H9 (cell line): ENCODE measurements at regions not wholly inside any gene's neighbourhood (a gene's known extent, or its start where the extent isn't known, plus 50 kb on each side); places are given as distances from the start of the nearest gene placed in this dataset.

Experiments used
- DNase-seq: peaks from one replicate; pipeline ENCODE4 v3.0.0-alpha.2; 2017
- H2AFZ ChIP-seq: one replicate; pipeline ENCODE4 v1.6.1; 2013; ENCODE audit warnings: mild to moderate bottlenecking, low read length, control low read depth, moderate library complexity
- H2AK5ac ChIP-seq: 2 replicates; pipeline ENCODE4 v1.6.1; 2013; ENCODE audit warnings: low read length, control low read depth, mixed read lengths; ENCODE audit not compliant: insufficient read length
- H2BK120ac ChIP-seq: one replicate; pipeline ENCODE4 v1.6.1; 2013; ENCODE audit warnings: low read depth, mild to moderate bottlenecking, low read length, control low read depth, inconsistent platforms; ENCODE audit not compliant: poor library complexity, severe bottlenecking
- H2BK12ac ChIP-seq: 2 replicates; pipeline ENCODE4 v1.6.1; 2013; ENCODE audit warnings: low read length, control low read depth, mixed read lengths, low read depth; ENCODE audit not compliant: insufficient read length
- H2BK15ac ChIP-seq: 2 replicates; pipeline ENCODE4 v1.6.1; 2013; ENCODE audit warnings: low read depth, low read length, control low read depth
- H2BK20ac ChIP-seq: one replicate; pipeline ENCODE4 v1.6.1; 2013; ENCODE audit warnings: low read depth, mild to moderate bottlenecking, low read length, control low read depth, inconsistent platforms; ENCODE audit not compliant: poor library complexity, severe bottlenecking
- H2BK5ac ChIP-seq: 2 replicates; pipeline ENCODE4 v1.6.1; 2013; ENCODE audit warnings: low read length, control low read depth, mixed read lengths; ENCODE audit not compliant: insufficient read length
- H3K14ac ChIP-seq: 2 replicates; pipeline ENCODE4 v1.6.1; 2013; ENCODE audit warnings: low read length, control low read depth; ENCODE audit not compliant: insufficient read depth
- H3K18ac ChIP-seq: 2 replicates; pipeline ENCODE4 v1.6.1; 2013; ENCODE audit warnings: low read depth, mild to moderate bottlenecking, mixed read lengths, low read length, control low read depth; ENCODE audit not compliant: insufficient read length
- H3K23ac ChIP-seq: 2 replicates; pipeline ENCODE4 v1.6.1; 2013; ENCODE audit warnings: low read length, control low read depth, mixed read lengths, low read depth; ENCODE audit not compliant: insufficient read length
- H3K23me2 ChIP-seq: 2 replicates; pipeline ENCODE4 v1.6.1; 2013; ENCODE audit warnings: low read depth, mild to moderate bottlenecking, mixed read lengths, low read length, control low read depth; ENCODE audit not compliant: insufficient read length, poor library complexity, severe bottlenecking
- H3K27ac ChIP-seq: 2 replicates; pipeline ENCODE4 v1.5.1; 2013; ENCODE audit warnings: low read length, control low read depth, mixed read lengths, low read depth; ENCODE audit not compliant: insufficient read length
- H3K27me3 ChIP-seq: 2 replicates; pipeline ENCODE4 v1.6.1; 2013; ENCODE audit warnings: low read length, control low read depth, inconsistent platforms; ENCODE audit not compliant: insufficient read depth
- H3K4ac ChIP-seq: 2 replicates; pipeline ENCODE4 v1.6.1; 2013; ENCODE audit warnings: low read depth, mild to moderate bottlenecking, control low read depth, inconsistent platforms, low read length, moderate library complexity
- H3K4me1 ChIP-seq: 2 replicates; pipeline ENCODE4 v1.6.1; 2013; ENCODE audit warnings: low read length, control low read depth, inconsistent platforms; ENCODE audit not compliant: insufficient read depth
- H3K4me2 ChIP-seq: 2 replicates; pipeline ENCODE4 v1.6.1; 2013; ENCODE audit warnings: low read length, control low read depth, mixed read lengths; ENCODE audit not compliant: insufficient read length, insufficient read depth
- H3K56ac ChIP-seq: 2 replicates; pipeline ENCODE4 v1.6.1; 2013; ENCODE audit warnings: low read depth, mild to moderate bottlenecking, mixed read lengths, low read length, control low read depth; ENCODE audit not compliant: insufficient read length
- H3K79me1 ChIP-seq: 2 replicates; pipeline ENCODE4 v1.6.1; 2013; ENCODE audit warnings: low read depth, mild to moderate bottlenecking, moderate library complexity, low read length, control low read depth, inconsistent platforms; ENCODE audit not compliant: insufficient read depth, poor library complexity, severe bottlenecking
- H3K79me2 ChIP-seq: 2 replicates; pipeline ENCODE4 v1.6.1; 2013; ENCODE audit warnings: low read length, control low read depth, inconsistent platforms; ENCODE audit not compliant: insufficient read depth
- H3K9ac ChIP-seq: 2 replicates; pipeline ENCODE4 v1.6.1; 2013; ENCODE audit warnings: low read length, control low read depth, mixed read lengths; ENCODE audit not compliant: insufficient read length; ENCODE audit errors: extremely low read depth
- H3K9me3 ChIP-seq: one replicate; pipeline ENCODE4 v1.6.1; 2013; ENCODE audit warnings: low read depth, low read length, inconsistent platforms; ENCODE audit not compliant: control insufficient read depth
- H3T11ph ChIP-seq: one replicate; pipeline ENCODE4 v1.6.1; 2013; ENCODE audit warnings: mild to moderate bottlenecking, low read length, control low read depth, inconsistent platforms
- H4K20me1 ChIP-seq: one replicate; pipeline ENCODE4 v1.6.1; 2013; ENCODE audit not compliant: control insufficient read depth, insufficient read length, insufficient read depth
- H4K5ac ChIP-seq: 2 replicates; pipeline ENCODE4 v1.6.1; 2013; ENCODE audit warnings: low read depth, mild to moderate bottlenecking, mixed read lengths, low read length, control low read depth; ENCODE audit not compliant: insufficient read length
- H4K8ac ChIP-seq: replicated peaks from 2 replicates; pipeline ENCODE4 v1.6.1; 2013; ENCODE audit warnings: low read length, control low read depth, mixed read lengths, low read depth; ENCODE audit not compliant: insufficient read length
- H4K91ac ChIP-seq: 2 replicates; pipeline ENCODE4 v1.6.1; 2013; ENCODE audit warnings: low read depth, mild to moderate bottlenecking, moderate library complexity, mixed read lengths, low read length, control low read depth; ENCODE audit not compliant: insufficient read length
- H3K27ac Mint-ChIP-seq, 3 experiments: 2 replicates in 2 of 3; 3 replicates in 1 of 3; pipeline ENCODE4 v1.8.0; 2020 to 2021; ENCODE audit warnings: mixed read lengths in 3 of 3, mild to moderate bottlenecking in 1 of 3, moderate library complexity in 1 of 3
- H3K27me3 Mint-ChIP-seq: 2 replicates; pipeline ENCODE4 v1.8.0; 2021; ENCODE audit warnings: low read depth, mild to moderate bottlenecking, moderate library complexity, mixed read lengths
- H3K36me3 Mint-ChIP-seq, 3 experiments: 2 replicates in 2 of 3; 3 replicates in 1 of 3; pipeline ENCODE4 v1.8.0; 2020 to 2021; ENCODE audit warnings: low read depth in 3 of 3, mixed read lengths in 3 of 3; ENCODE audit not compliant: insufficient read depth in 1 of 3
- H3K4me1 Mint-ChIP-seq, 2 experiments: 2 replicates each; pipeline ENCODE4 v1.8.0; 2020; ENCODE audit warnings: mixed read lengths in 2 of 2
- H3K4me3 Mint-ChIP-seq, 2 experiments: 2 replicates in 1 of 2; 3 replicates in 1 of 2; pipeline ENCODE4 v1.8.0; 2020 to 2021; ENCODE audit warnings: mild to moderate bottlenecking in 2 of 2, mixed read lengths in 2 of 2, moderate library complexity in 1 of 2
- H3K9me3 Mint-ChIP-seq, 2 experiments: 2 replicates in 1 of 2; 3 replicates in 1 of 2; pipeline ENCODE4 v1.8.0; 2020; ENCODE audit warnings: mild to moderate bottlenecking in 2 of 2, mixed read lengths in 2 of 2, moderate library complexity in 1 of 2
- WGBS: extraction: QIAGEN DNeasy Blood & Tissue Kit; methylation state at CpG from one replicate; pipeline ENCODE4 v1.1.7; 2013; ENCODE audit warnings: missing lambda C conversion rate, low lambda C conversion rate, mixed read lengths; ENCODE audit not compliant: insufficient read length; ENCODE audit errors: extremely low coverage; 5-methylcytosine and 5-hydroxymethylcytosine counted together
- TF ChIP-seq, protein P1 (sequence below): fragments of 200-600 bp; sonication (generic); conservative IDR thresholded peaks from 3 replicates; pipeline ENCODE4 v1.8.0; 2021; ENCODE audit warnings: antibody characterized with exemption, mild to moderate bottlenecking

DNA sequence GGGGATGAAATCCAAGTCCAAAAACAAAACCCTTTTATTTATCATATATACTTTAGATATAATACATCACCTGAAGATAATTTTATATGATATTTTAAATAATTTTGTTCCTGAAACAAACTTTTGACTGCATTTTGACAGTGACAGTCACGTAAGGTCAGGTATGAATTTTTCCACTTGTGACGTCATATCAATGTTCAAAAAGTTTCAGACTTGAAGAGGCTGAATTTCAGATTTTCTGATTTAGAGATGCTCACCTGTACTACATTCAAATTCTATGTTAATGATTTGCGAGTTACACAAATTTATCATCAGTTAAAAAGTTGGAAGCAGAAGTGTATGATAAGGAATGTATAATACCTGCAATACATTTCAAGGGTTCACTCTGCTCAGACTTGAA, 136.1 kb upstream of the EPHA6 start:
- Histone ChIP-seq H3K23ac (no peak overlapping the region), H3K27me3 (no peaks in the 10 kb centered on the region), H3K4me2 (no peak overlapping the region), H4K8ac (no peak overlapping the region), H3K9ac (no peak overlapping the region), H4K5ac (no peak overlapping the region), H3K23me2 (no peaks in the 10 kb centered on the region), H2BK15ac (no peak overlapping the region), H2BK12ac (no peak overlapping the region), H2BK5ac (no peak overlapping the region), H2AFZ (no peak overlapping the region), H3K9me3 (no peaks in the 10 kb centered on the region), H2BK20ac (no peak overlapping the region), H2BK120ac (no peak overlapping the region), H4K20me1 (no peaks in the 10 kb centered on the region), H3K56ac (no peak overlapping the region), H4K91ac (no peak overlapping the region), H2AK5ac (no peak overlapping the region), H3K14ac (no peak overlapping the region), H3K79me2 (no peaks in the 10 kb centered on the region), H3K4me1 (no peaks in the 10 kb centered on the region), H3K79me1 (no peaks in the 10 kb centered on the region), H3T11ph (no peak overlapping the region), H3K18ac (no peak overlapping the region), H3K4ac (no peak overlapping the region), H3K27ac (no peak overlapping the region)
- no peaks in the 10 kb centered on the region for H3K4me1 Mint-ChIP-seq
- TF ChIP-seq, protein P1, sequence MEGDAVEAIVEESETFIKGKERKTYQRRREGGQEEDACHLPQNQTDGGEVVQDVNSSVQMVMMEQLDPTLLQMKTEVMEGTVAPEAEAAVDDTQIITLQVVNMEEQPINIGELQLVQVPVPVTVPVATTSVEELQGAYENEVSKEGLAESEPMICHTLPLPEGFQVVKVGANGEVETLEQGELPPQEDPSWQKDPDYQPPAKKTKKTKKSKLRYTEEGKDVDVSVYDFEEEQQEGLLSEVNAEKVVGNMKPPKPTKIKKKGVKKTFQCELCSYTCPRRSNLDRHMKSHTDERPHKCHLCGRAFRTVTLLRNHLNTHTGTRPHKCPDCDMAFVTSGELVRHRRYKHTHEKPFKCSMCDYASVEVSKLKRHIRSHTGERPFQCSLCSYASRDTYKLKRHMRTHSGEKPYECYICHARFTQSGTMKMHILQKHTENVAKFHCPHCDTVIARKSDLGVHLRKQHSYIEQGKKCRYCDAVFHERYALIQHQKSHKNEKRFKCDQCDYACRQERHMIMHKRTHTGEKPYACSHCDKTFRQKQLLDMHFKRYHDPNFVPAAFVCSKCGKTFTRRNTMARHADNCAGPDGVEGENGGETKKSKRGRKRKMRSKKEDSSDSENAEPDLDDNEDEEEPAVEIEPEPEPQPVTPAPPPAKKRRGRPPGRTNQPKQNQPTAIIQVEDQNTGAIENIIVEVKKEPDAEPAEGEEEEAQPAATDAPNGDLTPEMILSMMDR: no peak
- H3K36me3 Mint-ChIP-seq: peaks cover 0 to 8% (median 4%) of the 10 kb centered on the region in 3 experiments; a peak in 4 of 7 replicates
- no peak overlapping the region for H3K27ac Mint-ChIP-seq
- H3K27me3 Mint-ChIP-seq: no peaks in the 10 kb centered on the region
- H3K9me3 Mint-ChIP-seq: peaks cover 6 to 10% of the 10 kb centered on the region in 2 experiments; a peak in 4 of 5 replicates
- no peak for DNase-seq
- WGBS: no CpG with 5 or more reads among the region's 3 CpGs
- H3K4me3 Mint-ChIP-seq: no peak overlapping the region
